Activated CD4-positive, alpha-beta T cell treated with anti-CD3 and anti-CD28 coated beads for 36 hours (primary cell): ENCODE measurements at regions not wholly inside any gene's neighbourhood (a gene's known extent, or its start where the extent isn't known, plus 50 kb on each side); places are given as distances from the start of the nearest gene placed in this dataset.

Experiments used
- ATAC-seq: fragments of 200-7000 bp; cut with Tn5 transposase; one replicate; pipeline ENCODE4 v1.10.0; 2021; ENCODE audit warnings: mild to moderate bottlenecking, moderate library complexity
- CTCF ChIA-PET: fragments of 350-600 bp; sonication (Branson Sonifier 250); formaldehyde crosslinking; loops from one replicate; lab custom pipeline; 2021; ENCODE audit warnings: antibody characterized with exemption; lab: Charles Lee
- POLR2A ChIA-PET: fragments of 350-600 bp; sonication (Branson Sonifier 250); formaldehyde crosslinking; loops from one replicate; lab custom pipeline; 2021; ENCODE audit warnings: antibody characterized with exemption, inconsistent platforms; lab: Charles Lee
- DNase-seq: peaks from one replicate; pipeline ENCODE4 v3.0.0-alpha.2; 2020
- H3K27ac Mint-ChIP-seq: one replicate; pipeline ENCODE4 v1.8.0; 2021; ENCODE audit warnings: mixed read lengths
- H3K27me3 Mint-ChIP-seq: one replicate; pipeline ENCODE4 v1.8.0; 2021; ENCODE audit warnings: mixed read lengths
- H3K36me3 Mint-ChIP-seq: one replicate; pipeline ENCODE4 v1.8.0; 2021; ENCODE audit warnings: low read depth, mixed read lengths
- H3K4me1 Mint-ChIP-seq: one replicate; pipeline ENCODE4 v1.8.0; 2021; ENCODE audit warnings: mixed read lengths
- H3K4me3 Mint-ChIP-seq: one replicate; pipeline ENCODE4 v1.8.0; 2021; ENCODE audit warnings: mild to moderate bottlenecking, moderate library complexity, mixed read lengths
- H3K9me3 Mint-ChIP-seq: one replicate; pipeline ENCODE4 v1.8.0; 2021; ENCODE audit warnings: low read depth, mixed read lengths
- intact Hi-C, 2 experiments: fragments of 100-400 bp; cut with DNase I in 1 of 2; cut with micrococcal nuclease in 1 of 2; formaldehyde crosslinking; loops; one replicate each; pipeline versions ENCODE4 v1.14.2 to v1.15.1; 2022 to 2024; cut with DNase I, micrococcal nuclease

GRCh38 chr10:57759777-57760176 lies 507.9 kb downstream of the IPMK start:
- no peak overlapping the region for H3K4me3 Mint-ChIP-seq
- no peaks in the 10 kb centered on the region for H3K4me1 Mint-ChIP-seq
- CTCF ChIA-PET, result no interaction called here
- no peaks in the 10 kb centered on the region for H3K9me3 Mint-ChIP-seq
- no peaks in the 10 kb centered on the region for H3K27me3 Mint-ChIP-seq
- no peak overlapping the region for H3K27ac Mint-ChIP-seq
- ATAC-seq (no peak), DNase-seq (no peak)
- intact Hi-C loops, result no loop called here
- H3K36me3 Mint-ChIP-seq, result no peaks in the 10 kb centered on the region
- POLR2A ChIA-PET, result no interaction called here

DNA sequence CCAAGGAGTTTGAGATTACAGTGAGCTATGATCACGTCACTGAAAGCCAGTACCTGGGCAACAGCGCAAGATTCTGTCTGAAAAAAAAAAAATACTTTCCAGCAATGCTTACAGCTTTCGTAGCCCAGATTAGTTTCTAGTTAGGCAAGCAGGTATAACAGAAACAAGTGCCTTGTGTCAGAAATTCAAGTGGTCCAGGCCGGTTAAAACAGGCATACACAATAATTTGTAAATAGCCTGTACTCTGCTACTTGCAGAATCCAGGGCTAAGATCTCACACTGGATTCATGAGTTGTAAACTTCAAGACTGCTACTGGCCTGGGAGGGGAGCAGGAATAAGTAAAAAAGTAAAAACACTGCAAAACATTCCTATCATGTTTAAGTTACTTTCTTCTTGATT lies 512.9 kb downstream of the IPMK start:
- H3K36me3 Mint-ChIP-seq, result no peaks in the 10 kb centered on the region
- CTCF ChIA-PET, result no interaction called here
- POLR2A ChIA-PET, result no interaction called here
- no peak overlapping the region for H3K4me3 Mint-ChIP-seq
- DNase-seq (no peak), ATAC-seq (no peak)
- no peak overlapping the region for H3K27ac Mint-ChIP-seq
- intact Hi-C loops, result no loop called here
- no peaks in the 10 kb centered on the region for H3K27me3 Mint-ChIP-seq
- peaks cover 7% of the 10 kb centered on the region for H3K9me3 Mint-ChIP-seq
- no peaks in the 10 kb centered on the region for H3K4me1 Mint-ChIP-seq

GRCh38 chr10:57743711-57744110 lies 524.0 kb downstream of the IPMK start:
- peaks cover 3% of the 10 kb centered on the region for H3K9me3 Mint-ChIP-seq
- DNase-seq, result no peak
- H3K36me3 Mint-ChIP-seq, result no peaks in the 10 kb centered on the region
- no peak for ATAC-seq
- H3K4me3 Mint-ChIP-seq, result no peak overlapping the region
- H3K27ac Mint-ChIP-seq, result no peak overlapping the region
- POLR2A ChIA-PET, result no interaction called here
- H3K27me3 Mint-ChIP-seq, result no peaks in the 10 kb centered on the region
- H3K4me1 Mint-ChIP-seq, result no peaks in the 10 kb centered on the region
- CTCF ChIA-PET, result no interaction called here
- intact Hi-C loops, result no loop called here

GRCh38 chr10:57741751-57742150 lies 525.9 kb downstream of the IPMK start:
- POLR2A ChIA-PET, result no interaction called here
- Mint-ChIP-seq H3K27ac (no peak overlapping the region), H3K4me1 (no peaks in the 10 kb centered on the region), H3K4me3 (no peak overlapping the region), H3K9me3 (peaks cover 3% of the 10 kb centered on the region), H3K36me3 (no peaks in the 10 kb centered on the region), H3K27me3 (no peaks in the 10 kb centered on the region)
- intact Hi-C loops, result no loop called here
- no peak for DNase-seq
- CTCF ChIA-PET, result no interaction called here
- ATAC-seq, result no peak

DNA sequence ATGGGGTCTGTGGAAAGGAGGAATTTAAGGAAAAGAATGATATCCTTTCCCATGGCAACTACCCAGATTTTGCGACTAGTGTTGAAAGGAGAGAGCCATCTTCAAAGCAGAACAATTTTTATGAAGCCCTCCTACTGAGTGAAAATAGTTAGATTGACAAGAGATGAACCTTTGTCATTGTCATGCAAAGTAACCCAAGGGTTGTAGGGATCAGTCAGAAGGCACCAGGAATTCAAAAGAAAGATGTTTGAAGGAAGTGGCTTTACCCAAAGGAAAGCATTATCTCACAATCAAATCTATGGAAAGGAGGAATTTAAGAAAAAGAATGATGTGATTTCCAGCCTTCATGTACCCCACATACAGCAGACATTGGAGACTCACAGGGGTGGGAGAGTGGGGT lies 544.4 kb downstream of the IPMK start:
- ATAC-seq, result no peak
- H3K27me3 Mint-ChIP-seq, result no peaks in the 10 kb centered on the region
- H3K36me3 Mint-ChIP-seq, result no peaks in the 10 kb centered on the region
- no peak overlapping the region for H3K27ac Mint-ChIP-seq
- peaks cover 3% of the 10 kb centered on the region for H3K9me3 Mint-ChIP-seq
- intact Hi-C loops, result no loop called here
- CTCF ChIA-PET, result no interaction called here
- no peak for DNase-seq
- H3K4me1 Mint-ChIP-seq, result no peaks in the 10 kb centered on the region
- POLR2A ChIA-PET, result no interaction called here
- no peak overlapping the region for H3K4me3 Mint-ChIP-seq

DNA sequence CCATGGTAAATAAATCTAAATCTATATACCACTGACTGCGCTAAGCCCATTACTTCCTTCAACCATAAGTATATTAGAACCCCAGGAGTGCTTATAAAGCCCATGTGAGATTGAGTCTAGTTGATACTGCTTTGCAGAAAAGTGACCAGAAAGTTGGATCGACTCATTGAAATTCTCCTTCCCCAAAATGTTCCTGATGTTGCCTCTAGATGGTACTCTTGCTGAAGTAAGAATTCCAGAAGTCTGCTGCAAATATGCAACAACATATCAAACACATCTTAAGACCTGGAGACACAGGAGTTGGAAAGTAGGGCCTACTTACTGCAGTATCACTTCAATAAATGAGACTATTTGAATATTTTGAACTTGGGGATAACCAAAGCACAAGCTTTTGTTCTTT lies 550.8 kb downstream of the IPMK start:
- Mint-ChIP-seq H3K27me3 (no peaks in the 10 kb centered on the region), H3K9me3 (peaks cover 3% of the 10 kb centered on the region), H3K4me3 (no peak overlapping the region), H3K4me1 (no peaks in the 10 kb centered on the region), H3K27ac (no peak overlapping the region), H3K36me3 (no peaks in the 10 kb centered on the region)
- CTCF ChIA-PET, result no interaction called here
- DNase-seq (no peak), ATAC-seq (no peak)
- intact Hi-C loops, result no loop called here
- POLR2A ChIA-PET, result no interaction called here

DNA sequence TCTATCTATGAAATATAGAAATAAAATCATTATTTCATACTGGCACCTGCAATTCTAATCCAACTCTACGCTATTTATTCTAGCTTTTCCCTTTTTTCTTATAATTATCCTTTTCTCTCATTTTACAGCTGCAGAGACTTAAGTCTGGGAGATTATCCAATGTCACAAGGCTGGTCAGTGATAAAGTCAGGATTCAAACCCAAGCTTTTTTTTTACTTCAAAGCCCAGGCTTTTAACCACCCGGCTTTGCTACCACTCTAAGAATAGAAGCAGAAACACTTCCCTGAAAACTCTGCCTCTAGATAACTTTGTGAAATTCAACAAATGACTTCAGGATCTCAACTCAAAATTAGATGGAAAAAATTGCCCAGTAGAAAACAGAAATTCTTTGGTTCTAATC lies 552.5 kb downstream of the IPMK start:
- Mint-ChIP-seq H3K4me3 (no peak overlapping the region), H3K27ac (no peak overlapping the region), H3K4me1 (no peaks in the 10 kb centered on the region), H3K27me3 (no peaks in the 10 kb centered on the region), H3K36me3 (no peaks in the 10 kb centered on the region), H3K9me3 (peaks cover 1% of the 10 kb centered on the region)
- intact Hi-C loops, result no loop called here
- POLR2A ChIA-PET, result interaction anchor here (0.7 kb wide), 1 partner anchor 248 kb away, joined by 3 read pairs; no protein-coding TSS in a partner anchor
- DNase-seq (no peak), ATAC-seq (no peak)
- CTCF ChIA-PET, result no interaction called here

DNA sequence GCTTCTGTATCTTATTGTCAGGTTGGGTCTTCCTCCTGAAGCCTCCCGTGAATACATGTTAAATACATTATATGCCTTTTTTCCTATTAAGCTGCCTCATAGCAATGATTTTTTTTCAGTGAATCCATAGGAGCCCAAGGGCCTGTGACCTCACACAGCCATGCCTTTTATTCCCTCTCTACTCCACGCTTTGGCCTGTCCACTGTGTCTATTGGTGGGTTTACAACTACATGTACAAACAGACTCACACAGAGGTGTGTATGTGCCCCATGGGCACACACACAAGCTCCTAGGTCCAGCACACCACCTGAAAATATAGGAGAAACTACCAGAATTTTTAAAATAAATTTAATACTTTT lies 560.4 kb downstream of the IPMK start:
- intact Hi-C loops, result no loop called here
- no peak overlapping the region for H3K4me3 Mint-ChIP-seq
- no peaks in the 10 kb centered on the region for H3K36me3 Mint-ChIP-seq
- ChIA-PET CTCF (no interaction called here), POLR2A (no interaction called here)
- no peaks in the 10 kb centered on the region for H3K4me1 Mint-ChIP-seq
- no peaks in the 10 kb centered on the region for H3K27me3 Mint-ChIP-seq
- ATAC-seq (no peak), DNase-seq (no peak)
- no peaks in the 10 kb centered on the region for H3K9me3 Mint-ChIP-seq
- H3K27ac Mint-ChIP-seq, result no peak overlapping the region

DNA sequence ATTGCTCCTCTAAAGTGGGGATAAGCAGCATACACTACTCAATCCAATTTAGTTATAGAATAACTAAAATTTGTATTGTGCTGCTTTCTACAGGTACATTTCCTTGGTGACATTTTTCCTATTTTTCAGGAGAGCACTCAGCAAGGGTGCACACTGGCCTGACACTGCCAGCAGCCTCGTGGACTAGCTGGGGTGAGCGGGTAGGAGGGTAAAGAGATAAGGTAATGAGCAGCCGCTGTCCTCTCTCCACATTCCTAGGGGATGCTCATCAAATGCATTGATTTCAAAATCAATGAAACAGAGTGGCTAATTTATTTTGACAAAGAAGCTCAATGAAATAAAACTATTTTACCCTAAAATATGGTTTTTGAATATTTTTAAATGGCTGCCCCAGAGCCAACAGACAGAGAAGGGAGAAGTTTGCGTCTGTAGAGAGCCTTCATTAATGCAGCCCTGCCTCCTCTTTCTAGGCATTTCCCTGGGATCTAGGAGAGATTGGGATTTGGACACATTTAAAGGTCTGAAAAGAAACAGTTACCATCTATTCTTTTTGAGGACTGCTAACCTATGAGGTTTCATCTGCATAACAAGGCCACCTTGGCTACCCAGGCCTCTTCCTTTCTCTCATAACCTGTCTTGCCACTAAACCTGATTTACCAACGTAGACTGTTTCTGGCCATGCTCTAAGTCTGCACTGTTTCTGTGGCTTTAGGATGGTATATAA lies 561.0 kb downstream of the IPMK start:
- no peak overlapping the region for H3K27ac Mint-ChIP-seq
- POLR2A ChIA-PET, result no interaction called here
- intact Hi-C loops, result no loop called here
- no peak for DNase-seq
- no peaks in the 10 kb centered on the region for H3K4me1 Mint-ChIP-seq
- no peak overlapping the region for H3K4me3 Mint-ChIP-seq
- no peaks in the 10 kb centered on the region for H3K36me3 Mint-ChIP-seq
- ATAC-seq, result no peak
- CTCF ChIA-PET, result no interaction called here
- H3K27me3 Mint-ChIP-seq, result no peaks in the 10 kb centered on the region
- H3K9me3 Mint-ChIP-seq, result no peaks in the 10 kb centered on the region

- H3K4me3 Mint-ChIP-seq, result no peak overlapping the region
- H3K4me1 Mint-ChIP-seq, result no peaks in the 10 kb centered on the region
- no peaks in the 10 kb centered on the region for H3K36me3 Mint-ChIP-seq
- intact Hi-C loops, result no loop called here
- POLR2A ChIA-PET, result no interaction called here
- no peak for ATAC-seq
- no peak overlapping the region for H3K27ac Mint-ChIP-seq
- no peaks in the 10 kb centered on the region for H3K9me3 Mint-ChIP-seq
- CTCF ChIA-PET, result no interaction called here
- H3K27me3 Mint-ChIP-seq, result no peaks in the 10 kb centered on the region
- DNase-seq, result no peak
Measured at GRCh38 chr10:57706016-57706415, 561.7 kb downstream of the IPMK start.

DNA sequence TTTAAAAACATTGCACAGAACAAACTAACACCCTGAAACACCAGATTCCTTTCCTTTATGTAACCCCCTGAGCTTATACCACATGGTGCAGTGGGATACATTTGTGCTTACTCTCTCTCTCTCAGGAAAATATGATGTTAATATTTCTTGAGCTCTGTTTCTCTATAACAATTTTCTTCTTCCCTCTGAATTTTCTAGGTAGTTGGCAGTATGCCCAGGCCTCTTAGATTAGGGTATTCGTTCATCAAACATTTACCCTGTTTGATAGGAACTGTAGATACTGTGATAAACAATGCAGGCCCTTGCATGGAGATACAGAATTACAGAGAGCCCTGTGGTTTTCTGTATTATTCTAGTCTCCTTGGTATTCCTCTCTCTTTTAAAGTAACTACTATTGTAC lies 567.8 kb downstream of the IPMK start:
- DNase-seq, result no peak
- ATAC-seq, result no peak
- Mint-ChIP-seq H3K4me1 (no peaks in the 10 kb centered on the region), H3K27me3 (no peaks in the 10 kb centered on the region), H3K9me3 (no peaks in the 10 kb centered on the region), H3K36me3 (no peaks in the 10 kb centered on the region), H3K27ac (no peak overlapping the region), H3K4me3 (no peak overlapping the region)
- POLR2A ChIA-PET, result no interaction called here
- CTCF ChIA-PET, result no interaction called here
- intact Hi-C loops, result no loop called here

DNA sequence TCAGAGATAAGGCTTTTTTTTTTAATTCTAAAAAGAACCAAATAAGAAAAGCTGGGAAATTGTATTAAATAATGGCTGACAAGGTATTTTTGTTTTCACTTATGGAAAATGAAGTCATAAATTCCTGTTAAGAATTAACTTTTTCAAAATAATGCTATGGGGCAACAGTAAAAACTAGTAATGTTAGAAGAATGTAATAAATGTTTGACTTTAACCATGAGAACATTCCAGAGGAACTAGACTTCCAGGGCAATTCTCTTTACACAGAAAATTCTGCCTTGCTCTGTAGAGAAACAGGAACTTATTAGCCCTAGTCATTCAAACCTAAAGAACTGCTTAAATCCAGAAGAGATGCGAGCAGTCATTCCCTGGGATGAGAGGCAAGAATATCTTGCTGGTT lies 571.1 kb downstream of the IPMK start:
- Mint-ChIP-seq H3K36me3 (no peaks in the 10 kb centered on the region), H3K27ac (no peak overlapping the region), H3K4me1 (no peaks in the 10 kb centered on the region), H3K9me3 (no peaks in the 10 kb centered on the region), H3K27me3 (no peaks in the 10 kb centered on the region), H3K4me3 (no peak overlapping the region)
- ChIA-PET POLR2A (no interaction called here), CTCF (no interaction called here)
- DNase-seq (no peak), ATAC-seq (no peak)
- intact Hi-C loops, result no loop called here
